Muscle of leg (tissue), 3 donors: ENCODE measurements at regions not wholly inside any gene's neighbourhood (a gene's known extent, or its start where the extent isn't known, plus 50 kb on each side); places are given as distances from the start of the nearest gene placed in this dataset.
"Not testable (repeated sequence)": the region's sequence is repeated elsewhere in the genome, so short reads cannot be mapped to it uniquely, and the experiment has no call there.

ENCODE experiments used
- DNase-seq: peaks from one replicate; pipeline ENCODE4 v3.0.0; 2013
- H3K27ac ChIP-seq: one replicate; pipeline ENCODE4 v1.5.1; 2013; ENCODE audit warnings: mild to moderate bottlenecking, low read length, control low read depth
- H3K27me3 ChIP-seq: one replicate; pipeline ENCODE4 v1.6.1; 2013; ENCODE audit warnings: low read length; ENCODE audit not compliant: control insufficient read depth, insufficient read depth
- H3K36me3 ChIP-seq: one replicate; pipeline ENCODE4 v1.6.1; 2013; ENCODE audit warnings: low read length; ENCODE audit not compliant: control insufficient read depth, insufficient read depth
- H3K4me1 ChIP-seq: one replicate; pipeline ENCODE4 v1.6.1; 2013; ENCODE audit warnings: low read length; ENCODE audit not compliant: control insufficient read depth, insufficient read depth
- H3K4me3 ChIP-seq: one replicate; pipeline ENCODE4 v1.5.1; 2013; ENCODE audit warnings: low read length, control low read depth
- H3K9me3 ChIP-seq: replicated peaks from 2 replicates; pipeline ENCODE4 v1.6.1; 2013; ENCODE audit warnings: low read depth, low read length; ENCODE audit not compliant: control insufficient read depth
- WGBS: methylation state at CpG from one replicate; pipeline ENCODE4 v1.1.5; 2013; ENCODE audit warnings: missing lambda C conversion rate; ENCODE audit not compliant: insufficient coverage; 5-methylcytosine and 5-hydroxymethylcytosine counted together

DNA sequence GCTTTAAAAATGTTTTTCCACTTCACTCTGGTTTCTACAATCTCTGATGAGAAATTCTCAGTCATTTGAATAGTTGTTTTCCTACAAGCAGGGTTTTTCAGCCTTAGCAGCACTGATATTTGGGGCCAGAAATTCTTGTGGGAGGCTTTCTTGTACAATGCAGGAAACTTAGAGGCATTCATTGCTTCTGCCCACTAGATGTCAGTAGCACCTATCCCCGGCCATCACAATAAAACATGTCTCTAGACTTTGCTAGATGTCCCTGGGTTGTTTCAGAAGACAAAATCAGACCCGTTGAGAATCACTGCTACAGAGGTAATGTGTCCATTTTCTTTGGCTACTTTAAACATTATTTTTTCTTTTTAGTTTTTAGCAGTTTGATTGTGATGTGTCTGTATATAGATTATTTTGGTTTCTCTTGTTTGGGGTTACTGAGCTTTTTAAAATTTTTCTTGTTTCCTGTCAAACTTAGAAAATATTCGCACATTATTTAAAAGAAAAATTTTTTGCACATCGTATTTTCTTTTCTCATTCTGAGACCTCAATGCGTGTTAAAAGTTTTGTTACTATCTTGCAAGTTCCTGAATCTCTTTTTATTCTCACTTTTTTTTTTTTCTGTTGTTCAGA, 60.8 kb upstream of the CCDC179 start:
- no peaks in the 10 kb centered on the region for H3K36me3 ChIP-seq
- no peak overlapping the region for H3K4me3 ChIP-seq
- H3K9me3 ChIP-seq, result no peaks in the 10 kb centered on the region
- WGBS, result no CpG with 5 or more reads among the region's 5 CpGs
- peak; percentile 73 for DNase-seq
- H3K4me1 ChIP-seq, result no peaks in the 10 kb centered on the region
- no peaks in the 10 kb centered on the region for H3K27me3 ChIP-seq
- H3K27ac ChIP-seq, result no peak overlapping the region

- Histone ChIP-seq H3K36me3 (no peaks in the 10 kb centered on the region), H3K27ac (no peak overlapping the region), H3K27me3 (no peaks in the 10 kb centered on the region), H3K4me1 (no peaks in the 10 kb centered on the region), H3K4me3 (no peak overlapping the region), H3K9me3 (no peaks in the 10 kb centered on the region)
- WGBS, result no CpG with 5 or more reads among the region's 1 CpG
- DNase-seq, result no peak
These were observed 62.4 kb upstream of the CCDC179 start for GRCh38 chr11:22922672-22923071.

DNA sequence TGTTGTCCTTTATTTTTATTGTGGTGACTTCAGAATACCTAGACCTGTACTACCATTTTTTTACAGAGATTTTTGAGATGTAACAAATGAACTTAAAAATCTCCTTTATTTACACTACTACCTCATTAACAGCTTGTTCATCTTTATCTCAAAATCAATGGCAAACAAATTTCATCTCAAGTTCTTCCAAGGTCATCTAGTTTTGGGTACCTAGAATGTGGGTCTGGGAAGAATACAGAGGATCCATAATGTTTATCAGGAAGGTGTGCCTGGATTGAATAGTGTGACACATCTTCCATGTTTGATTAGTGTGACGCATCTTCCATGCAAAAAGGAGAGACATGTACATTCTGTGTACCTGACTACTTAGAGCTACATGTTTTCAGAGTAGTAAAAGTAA, 63.3 kb upstream of the CCDC179 start:
- Histone ChIP-seq H3K4me1 (no peaks in the 10 kb centered on the region), H3K9me3 (no peaks in the 10 kb centered on the region), H3K36me3 (no peaks in the 10 kb centered on the region), H3K27me3 (no peaks in the 10 kb centered on the region), H3K4me3 (no peak overlapping the region), H3K27ac (no peak overlapping the region)
- no CpG with 5 or more reads among the region's 1 CpG for WGBS
- no peak for DNase-seq

GRCh38 chr11:22926341-22926740, 66.1 kb upstream of the CCDC179 start:
- H3K4me1 ChIP-seq, result no peaks in the 10 kb centered on the region
- no peak overlapping the region for H3K27ac ChIP-seq
- H3K36me3 ChIP-seq, result no peaks in the 10 kb centered on the region
- DNase-seq, result no peak
- no peaks in the 10 kb centered on the region for H3K27me3 ChIP-seq
- no peaks in the 10 kb centered on the region for H3K9me3 ChIP-seq
- no peak overlapping the region for H3K4me3 ChIP-seq

DNA sequence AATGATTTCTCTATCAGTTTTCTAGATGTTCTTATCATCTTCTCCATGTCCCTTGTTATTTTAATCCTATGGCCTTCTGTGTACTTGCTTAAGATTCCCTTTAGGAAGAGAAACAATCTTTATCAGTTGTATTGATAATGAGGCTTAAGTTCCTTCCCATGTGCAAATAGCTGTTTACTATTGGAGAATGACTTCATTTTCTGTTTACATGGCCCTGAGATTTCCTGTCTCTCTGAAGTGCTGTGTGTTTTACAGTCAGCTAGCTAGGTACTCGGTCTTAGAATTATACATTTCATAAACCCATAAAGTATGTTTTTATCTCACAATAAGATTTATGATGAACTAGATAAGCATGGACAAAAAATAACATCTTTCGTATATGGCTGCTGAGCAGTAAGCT, 67.5 kb upstream of the CCDC179 start:
- no peak overlapping the region for H3K27ac ChIP-seq
- no peaks in the 10 kb centered on the region for H3K9me3 ChIP-seq
- DNase-seq, result no peak
- H3K4me1 ChIP-seq, result no peaks in the 10 kb centered on the region
- no peaks in the 10 kb centered on the region for H3K27me3 ChIP-seq
- no peaks in the 10 kb centered on the region for H3K36me3 ChIP-seq
- WGBS, result no CpG with 5 or more reads among the region's 2 CpGs
- no peak overlapping the region for H3K4me3 ChIP-seq

- no peaks in the 10 kb centered on the region for H3K4me1 ChIP-seq
- WGBS, result 90% methylated on average over 2 of the region's 5 CpGs
- H3K27me3 ChIP-seq, result no peaks in the 10 kb centered on the region
- no peaks in the 10 kb centered on the region for H3K36me3 ChIP-seq
- H3K9me3 ChIP-seq, result no peaks in the 10 kb centered on the region
- DNase-seq, result no peak
- no peak overlapping the region for H3K4me3 ChIP-seq
- no peak overlapping the region for H3K27ac ChIP-seq
These were observed 68.1 kb upstream of the CCDC179 start for GRCh38 chr11:22928207-22928917.

DNA sequence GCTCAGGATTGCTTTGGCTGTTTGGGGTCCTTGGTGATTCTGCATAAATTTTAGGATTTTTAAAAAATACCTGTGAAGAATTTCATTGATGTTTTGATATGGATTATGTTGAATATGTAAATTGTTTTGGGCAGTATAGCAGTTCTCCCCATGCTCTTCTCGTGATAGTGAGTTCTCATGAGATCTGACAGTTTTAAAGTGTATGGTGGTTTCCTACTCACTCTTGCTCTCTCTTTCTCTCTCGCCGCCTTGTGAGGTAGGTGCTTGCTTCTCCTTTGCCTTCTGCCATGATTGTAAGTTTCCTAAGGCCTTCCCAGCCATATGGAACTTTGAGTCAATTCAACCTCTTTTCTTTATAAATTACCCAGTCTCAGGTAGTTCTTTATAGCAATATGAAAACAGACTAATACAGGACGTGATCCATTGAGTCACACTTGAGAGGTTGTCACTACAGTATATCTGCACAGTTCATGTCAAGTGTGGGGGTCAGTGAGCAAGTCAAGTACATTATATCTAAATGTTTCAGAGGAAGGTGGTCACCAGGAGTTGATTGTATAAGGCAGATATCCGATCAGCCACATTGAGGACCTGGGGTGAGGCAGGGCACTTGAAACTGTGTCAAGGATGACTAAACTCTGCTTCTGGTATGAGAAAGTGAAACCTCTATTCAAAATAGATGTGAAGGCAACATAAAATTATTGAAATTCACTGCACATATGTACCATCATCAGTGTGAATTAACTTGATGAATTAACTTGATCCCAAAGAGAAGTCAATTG, 70.7 kb upstream of the CCDC179 start:
- Histone ChIP-seq H3K4me1 (no peaks in the 10 kb centered on the region), H3K27me3 (no peaks in the 10 kb centered on the region), H3K27ac (no peak overlapping the region), H3K4me3 (no peak overlapping the region), H3K36me3 (no peaks in the 10 kb centered on the region), H3K9me3 (no peaks in the 10 kb centered on the region)
- no peak for DNase-seq
- 100% methylated on average over 3 of the region's 5 CpGs for WGBS

DNA sequence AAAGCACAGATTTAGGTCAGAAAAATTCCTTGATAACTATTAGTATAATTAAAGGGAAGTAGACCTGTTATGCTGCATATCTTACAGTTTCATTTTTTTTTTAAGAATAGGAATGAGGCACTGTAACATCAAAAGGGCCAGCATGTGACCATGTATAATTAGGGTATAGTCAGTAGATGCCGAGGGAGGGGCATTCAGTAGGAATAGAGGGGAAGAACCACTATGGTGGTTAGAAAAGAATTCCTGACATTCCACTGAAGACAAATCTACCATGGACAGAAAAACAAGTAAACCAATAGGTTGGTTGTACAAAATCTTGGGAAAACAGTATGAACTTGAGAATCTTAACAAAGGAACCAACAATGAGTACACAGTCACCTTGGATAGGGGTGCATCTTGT, 78.4 kb upstream of the CCDC179 start:
- Histone ChIP-seq H3K4me1 (no peaks in the 10 kb centered on the region), H3K4me3 (no peak overlapping the region), H3K27ac (no peak overlapping the region), H3K9me3 (no peaks in the 10 kb centered on the region), H3K36me3 (no peaks in the 10 kb centered on the region), H3K27me3 (no peaks in the 10 kb centered on the region)
- WGBS, result no CpG with 5 or more reads among the region's 1 CpG
- no peak for DNase-seq

GRCh38 chr11:22941544-22941943, 81.3 kb upstream of the CCDC179 start:
- not testable (repeated sequence) for H3K9me3 ChIP-seq, DNase-seq, H3K4me3 ChIP-seq, H3K27me3 ChIP-seq, H3K36me3 ChIP-seq, H3K27ac ChIP-seq, H3K4me1 ChIP-seq
- 95% methylated on average over 3 of the region's 3 CpGs for WGBS

- H3K27me3 ChIP-seq, result no peaks in the 10 kb centered on the region
- no peaks in the 10 kb centered on the region for H3K36me3 ChIP-seq
- no peaks in the 10 kb centered on the region for H3K4me1 ChIP-seq
- no peak overlapping the region for H3K27ac ChIP-seq
- H3K9me3 ChIP-seq, result peaks cover 2% of the 10 kb centered on the region
- WGBS, result no CpG with 5 or more reads among the region's 1 CpG
- DNase-seq, result peak; percentile 18
- H3K4me3 ChIP-seq, result no peak overlapping the region
These were observed 97.5 kb upstream of the CCDC179 start for GRCh38 chr11:22957786-22958185.
